NCI-H69 (cell line): ENCODE measurements at regions not wholly inside any gene's neighbourhood (a gene's known extent, or its start where the extent isn't known, plus 50 kb on each side); places are given as distances from the start of the nearest gene placed in this dataset.
A peak's percentile ranks its signal among the peaks of the same experiment; 100 is the strongest.

ENCODE experiments used
- DNase-seq: peaks from one replicate; lab custom pipeline; 2025; lab: John Stamatoyannopoulos, UW

DNA sequence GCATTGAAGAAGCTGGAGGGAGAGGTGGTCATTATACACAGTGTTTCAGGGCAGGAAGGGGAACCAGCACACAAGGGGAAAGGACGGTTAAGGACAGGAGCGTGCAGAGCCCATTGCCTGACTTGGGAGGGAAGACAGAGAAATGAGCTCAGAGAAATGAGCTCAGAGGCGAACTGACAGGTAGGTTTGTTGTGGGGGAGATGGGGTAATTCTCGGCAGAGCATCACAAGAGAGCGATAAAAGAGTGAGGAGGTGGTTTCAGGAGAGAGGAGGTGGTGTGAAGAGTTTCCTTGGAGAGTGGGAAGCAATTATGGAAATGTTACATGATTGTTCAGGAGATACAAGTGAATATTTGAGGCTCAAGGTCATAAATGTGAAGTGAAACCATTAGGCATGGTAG is 61.0 kb downstream of the MRGPRX1 start:
- no peak for DNase-seq

DNA sequence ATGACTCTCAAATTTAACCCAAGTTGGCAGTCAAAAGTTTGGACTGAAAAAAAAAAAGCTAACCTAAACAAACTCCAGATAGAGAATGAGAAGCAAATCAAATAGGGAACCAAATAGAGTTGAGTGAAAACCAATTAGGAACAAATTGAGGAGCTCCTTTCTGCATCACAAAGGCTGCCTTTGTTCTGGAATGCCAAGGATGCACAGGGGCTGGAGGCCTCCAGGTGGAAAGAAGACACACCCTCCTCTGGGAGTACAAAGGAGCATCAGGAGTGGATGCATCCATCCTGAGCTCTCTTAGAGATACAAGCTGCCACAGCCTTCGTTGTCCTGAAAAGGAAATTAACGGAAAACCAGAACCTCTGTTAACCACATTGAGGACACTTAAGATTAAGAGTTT is 73.3 kb downstream of the MRGPRX1 start:
- DNase-seq: no peak

DNA sequence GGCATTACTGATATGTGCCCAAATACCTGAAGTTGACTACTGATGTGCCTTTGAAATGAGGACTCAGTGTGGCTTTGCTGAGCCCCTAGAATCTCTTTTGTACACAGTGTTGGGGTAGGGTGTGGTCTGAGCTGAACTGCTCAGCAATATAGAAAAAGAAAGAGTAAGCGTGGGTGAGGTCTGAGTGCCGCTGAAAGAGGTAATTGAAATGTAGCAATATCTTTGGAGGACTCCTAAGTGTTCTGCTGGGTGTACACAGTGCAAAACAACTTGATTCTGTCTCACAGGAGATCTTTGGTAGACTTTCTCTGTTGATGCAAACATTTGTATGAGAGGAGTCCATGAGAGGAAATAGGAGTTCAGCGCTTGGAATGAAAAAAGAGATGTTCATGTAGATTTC is 73.7 kb upstream of the PTPN5 start:
- no peak for DNase-seq

DNA sequence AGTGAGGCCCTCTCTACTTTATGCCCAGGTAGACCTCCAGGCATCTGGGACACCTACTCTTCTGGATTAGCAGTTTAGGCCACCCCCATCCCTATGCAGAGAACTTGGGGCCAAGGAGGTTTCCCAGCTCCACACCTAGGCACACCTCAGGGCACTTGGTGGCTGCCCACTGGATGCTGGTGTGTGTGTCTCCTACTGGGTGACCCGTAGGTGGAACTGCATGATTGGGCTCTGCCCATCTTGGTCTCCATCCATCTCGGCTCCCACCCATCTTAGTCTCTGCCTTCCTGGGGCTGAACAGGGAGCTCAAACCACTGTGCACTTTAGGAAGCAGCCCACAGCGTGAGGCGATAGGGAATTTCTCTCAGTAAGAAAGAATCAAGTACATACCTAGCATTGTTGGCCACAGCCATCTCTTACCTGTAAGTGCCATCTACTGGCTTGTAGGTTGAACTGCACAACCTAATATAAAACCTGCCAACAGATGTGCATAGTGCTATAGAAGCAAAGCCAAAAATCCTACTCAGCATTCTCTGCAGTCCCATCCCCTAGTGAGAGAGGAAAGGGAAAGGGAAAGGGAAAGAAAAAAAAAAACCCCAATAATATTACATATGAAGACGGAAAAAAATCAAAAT is 61.6 kb upstream of the PTPN5 start:
- peak; percentile 41 for DNase-seq

DNA sequence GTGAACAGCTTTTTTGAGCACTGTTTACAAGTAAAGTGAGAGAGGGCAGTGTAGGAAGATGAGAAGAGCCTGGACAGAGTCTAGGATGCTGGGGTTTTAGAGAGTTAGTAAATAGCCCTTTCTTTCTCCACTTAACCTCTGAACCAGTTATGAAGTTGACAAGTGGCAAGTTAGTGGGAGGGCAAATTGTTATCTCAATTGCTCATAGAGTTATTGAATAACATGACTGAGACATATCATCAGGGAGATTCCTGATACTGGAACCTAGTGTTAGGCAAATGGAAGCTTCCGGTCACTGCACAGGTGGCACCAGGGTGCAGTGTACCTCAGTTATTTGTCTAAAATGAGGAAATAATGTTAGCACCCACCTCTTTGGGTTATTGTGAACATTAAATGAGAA is 57.8 kb upstream of the PTPN5 start:
- DNase-seq: no peak

DNA sequence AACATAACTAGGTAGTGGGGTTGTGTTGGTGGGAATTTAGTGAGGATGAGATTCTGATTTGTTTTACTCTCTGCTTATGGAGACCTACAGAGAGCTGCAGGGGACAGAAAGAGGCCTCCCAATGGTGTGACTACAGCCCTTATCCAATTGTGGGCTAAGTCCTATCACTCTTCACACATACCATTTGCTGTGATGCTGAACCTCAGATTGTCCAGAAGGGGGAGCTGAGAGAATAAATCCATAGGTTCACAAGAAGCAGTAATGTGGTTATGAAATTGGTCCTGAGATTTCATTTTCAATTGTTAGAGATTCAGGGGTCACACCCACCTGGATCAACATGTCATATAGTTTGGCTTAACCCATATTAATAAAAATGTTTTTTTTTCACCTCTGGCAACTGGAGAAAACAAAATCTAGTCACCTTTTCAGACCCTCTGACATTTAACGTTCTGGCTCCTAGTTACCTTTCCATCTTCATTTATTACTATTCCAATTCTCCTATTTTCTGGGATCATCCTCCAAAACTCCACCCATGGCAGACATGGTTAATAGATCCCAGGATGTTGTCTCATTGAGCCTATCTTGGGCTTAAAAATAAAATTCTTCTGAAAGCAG is 53.3 kb upstream of the PTPN5 start:
- DNase-seq: peak; percentile 27
